ENCODE measurements at regions not wholly inside any gene's neighbourhood (a gene's known extent, or its start where the extent isn't known, plus 50 kb on each side); places are given as distances from the start of the nearest gene placed in this dataset.

DNA sequence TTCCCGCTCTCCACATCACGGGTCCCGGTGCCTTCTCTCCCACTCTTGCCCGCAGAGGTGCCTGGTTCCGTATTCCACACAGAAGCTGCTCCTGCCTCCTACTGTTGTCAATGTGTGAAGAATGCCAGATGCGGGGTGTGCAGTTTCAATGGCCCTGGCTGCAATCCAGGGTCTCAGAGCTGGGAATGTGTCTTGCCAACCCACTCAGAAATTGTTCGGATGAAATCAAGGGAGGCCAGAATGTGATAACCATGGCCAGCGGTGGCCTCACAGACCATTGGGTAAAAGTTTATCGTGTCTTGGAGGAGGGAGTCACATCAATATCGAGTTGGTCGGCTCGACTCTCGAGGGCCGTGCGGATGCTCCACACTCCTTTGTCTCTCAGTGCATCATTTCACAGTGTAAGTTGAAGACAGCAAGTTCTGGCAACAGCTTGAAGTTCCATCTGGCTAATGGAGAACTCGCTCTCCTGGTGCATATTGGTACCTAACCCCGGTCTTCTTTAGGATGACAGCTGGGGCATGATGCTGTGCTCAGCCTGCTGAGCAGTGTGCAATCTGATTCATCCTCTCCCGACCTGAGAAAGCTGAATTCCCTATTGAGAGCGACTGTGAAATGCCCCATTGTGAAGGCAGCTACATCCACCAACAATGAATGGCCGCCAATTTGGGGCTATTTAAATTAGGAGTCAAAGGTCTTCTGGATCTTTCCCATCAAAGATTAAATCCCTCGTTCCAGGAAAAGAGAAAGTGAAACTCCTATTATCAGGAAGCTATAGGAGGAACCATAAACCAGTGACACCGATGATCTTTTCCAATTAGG, 389.0 kb downstream of the SOX11 start:
- H3K27me3 ChIP-seq: peaks cover 0 to 3% (median 0%) of the 10 kb centered on the region in 4 donors
- H3K4me1 ChIP-seq: no peaks in the 10 kb centered on the region
- no peaks in the 10 kb centered on the region for H3K36me3 ChIP-seq
- 76 to 80% methylated on average over 20 to 21 of the region's 22 CpGs for WGBS, 2 donors
- DNase-seq: no peak
- intact Hi-C loops (cut with DNase I): no loop called here
- H3K4me3 ChIP-seq: no peak overlapping the region
- H3K27ac ChIP-seq: no peak overlapping the region
- TF ChIP-seq POLR2A (IDR thresholded peaks at IDR 0.05): no peak
- TF ChIP-seq, protein P1, sequence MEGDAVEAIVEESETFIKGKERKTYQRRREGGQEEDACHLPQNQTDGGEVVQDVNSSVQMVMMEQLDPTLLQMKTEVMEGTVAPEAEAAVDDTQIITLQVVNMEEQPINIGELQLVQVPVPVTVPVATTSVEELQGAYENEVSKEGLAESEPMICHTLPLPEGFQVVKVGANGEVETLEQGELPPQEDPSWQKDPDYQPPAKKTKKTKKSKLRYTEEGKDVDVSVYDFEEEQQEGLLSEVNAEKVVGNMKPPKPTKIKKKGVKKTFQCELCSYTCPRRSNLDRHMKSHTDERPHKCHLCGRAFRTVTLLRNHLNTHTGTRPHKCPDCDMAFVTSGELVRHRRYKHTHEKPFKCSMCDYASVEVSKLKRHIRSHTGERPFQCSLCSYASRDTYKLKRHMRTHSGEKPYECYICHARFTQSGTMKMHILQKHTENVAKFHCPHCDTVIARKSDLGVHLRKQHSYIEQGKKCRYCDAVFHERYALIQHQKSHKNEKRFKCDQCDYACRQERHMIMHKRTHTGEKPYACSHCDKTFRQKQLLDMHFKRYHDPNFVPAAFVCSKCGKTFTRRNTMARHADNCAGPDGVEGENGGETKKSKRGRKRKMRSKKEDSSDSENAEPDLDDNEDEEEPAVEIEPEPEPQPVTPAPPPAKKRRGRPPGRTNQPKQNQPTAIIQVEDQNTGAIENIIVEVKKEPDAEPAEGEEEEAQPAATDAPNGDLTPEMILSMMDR (IDR thresholded peaks at IDR 0.05): no peak
- H3K9me3 ChIP-seq: peaks cover 0 to 6% (median 0%) of the 10 kb centered on the region in 3 donors

DNA sequence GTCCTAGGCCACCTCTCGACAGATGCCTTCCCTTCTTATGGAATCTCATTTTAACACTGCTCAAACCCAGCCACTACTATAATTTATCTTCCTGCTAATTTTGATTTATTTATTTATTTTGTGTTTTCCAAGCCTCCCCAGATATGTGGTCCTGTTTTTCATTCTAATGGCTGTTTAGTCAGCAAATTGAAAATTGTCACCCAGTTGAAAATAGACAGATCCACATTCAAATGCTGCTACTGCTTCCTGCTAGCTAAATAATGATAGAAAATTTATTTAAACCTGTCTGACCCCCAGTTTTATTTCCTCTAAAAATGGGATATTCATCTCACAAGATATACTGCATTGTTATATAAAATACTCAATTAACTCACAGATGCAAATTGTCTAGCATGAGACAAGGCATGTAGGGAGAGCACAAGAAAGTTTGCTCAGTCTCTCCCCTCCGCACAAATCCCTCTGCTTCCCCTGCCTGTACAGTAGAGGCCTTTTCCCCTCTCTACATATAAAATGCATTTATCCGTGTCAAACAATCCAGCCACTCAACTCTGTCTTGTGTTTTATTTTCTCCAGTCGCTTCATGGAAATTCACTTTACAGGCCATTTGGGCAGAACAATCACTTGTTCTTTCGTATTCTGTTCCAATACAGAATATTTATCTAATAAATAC, 389.9 kb downstream of the SOX11 start:
- H3K27ac ChIP-seq: no peak overlapping the region
- H3K4me3 ChIP-seq: no peak overlapping the region
- 77 to 89% methylated on average over 5 of the region's 5 CpGs for WGBS, 2 donors

DNA sequence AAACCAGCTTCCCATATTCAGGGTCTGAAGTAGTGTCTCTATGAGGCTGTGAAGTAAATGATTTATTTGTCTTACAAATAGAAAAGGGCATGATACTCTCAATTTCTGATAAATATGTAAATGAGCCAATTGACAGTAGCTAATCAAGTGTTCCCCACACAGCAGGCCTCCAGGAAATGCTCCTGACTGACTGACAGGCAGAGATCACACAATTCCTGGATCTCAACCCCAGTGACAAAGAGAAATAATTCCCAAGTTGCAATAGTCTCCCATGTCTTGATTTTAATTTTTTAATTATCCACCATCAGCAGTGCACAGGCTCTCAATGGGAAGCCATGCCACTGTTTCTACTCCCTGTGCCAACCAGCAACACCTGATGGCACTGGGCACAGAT, 390.4 kb downstream of the SOX11 start:
- TF ChIP-seq, protein P1 (IDR thresholded peaks at IDR 0.05): no peak
- TF ChIP-seq POLR2A (IDR thresholded peaks at IDR 0.05): no peak
- Histone ChIP-seq H3K27ac (no peak overlapping the region), H3K4me1 (no peaks in the 10 kb centered on the region), H3K27me3 (peaks cover 0 to 3% (median 0%) of the 10 kb centered on the region in 4 donors), H3K36me3 (no peaks in the 10 kb centered on the region), H3K4me3 (no peak overlapping the region), H3K9me3 (peaks cover 0 to 6% (median 0%) of the 10 kb centered on the region in 3 donors)
- no peak for DNase-seq
- intact Hi-C loops (cut with DNase I): no loop called here

More for the DNA sequence above, 389.9 kb downstream of the SOX11 start:
- no peak for DNase-seq
- H3K27me3 ChIP-seq: peaks cover 0 to 3% (median 0%) of the 10 kb centered on the region in 4 donors
- no peaks in the 10 kb centered on the region for H3K4me1 ChIP-seq
- H3K9me3 ChIP-seq: peaks cover 0 to 6% (median 0%) of the 10 kb centered on the region in 3 donors
- intact Hi-C loops (cut with DNase I): no loop called here
- TF ChIP-seq, protein P1 (IDR thresholded peaks at IDR 0.05): no peak
- no peak for TF ChIP-seq POLR2A (IDR thresholded peaks at IDR 0.05)
- H3K36me3 ChIP-seq: no peaks in the 10 kb centered on the region

GRCh38 chr2:6083136-6083535, 391.0 kb downstream of the SOX11 start:
- Histone ChIP-seq H3K4me1 (no peaks in the 10 kb centered on the region), H3K9me3 (peaks cover 0 to 6% (median 0%) of the 10 kb centered on the region in 3 donors), H3K27me3 (peaks cover 0 to 3% (median 0%) of the 10 kb centered on the region in 4 donors), H3K4me3 (no peak overlapping the region), H3K36me3 (no peaks in the 10 kb centered on the region), H3K27ac (no peak overlapping the region)
- no peak for DNase-seq
- 51 to 72% methylated on average over 2 of the region's 2 CpGs for WGBS, 2 donors
- TF ChIP-seq, protein P1 (IDR thresholded peaks at IDR 0.05): no peak
- TF ChIP-seq POLR2A (IDR thresholded peaks at IDR 0.05): no peak
- intact Hi-C loops (cut with DNase I): no loop called here

GRCh38 chr2:6089474-6089873, 397.3 kb downstream of the SOX11 start:
- no peak overlapping the region for H3K4me3 ChIP-seq
- no peak for DNase-seq
- no peaks in the 10 kb centered on the region for H3K36me3 ChIP-seq
- no peak overlapping the region for H3K27ac ChIP-seq
- WGBS, 2 donors: 32 to 36% methylated on average over 3 of the region's 3 CpGs
- no peaks in the 10 kb centered on the region for H3K9me3 ChIP-seq
- TF ChIP-seq, protein P1 (IDR thresholded peaks at IDR 0.05): no peak
- TF ChIP-seq POLR2A (IDR thresholded peaks at IDR 0.05): no peak
- H3K4me1 ChIP-seq: no peaks in the 10 kb centered on the region
- H3K27me3 ChIP-seq: no peaks in the 10 kb centered on the region
- intact Hi-C loops (cut with DNase I): no loop called here

All from esophagus squamous epithelium (tissue), 5 donors.